BLaER1 treated with 17β-estradiol and CSF1 and Interleukin-3, amounts not matched to agents 10 nM and 100 nM (cell line): ENCODE measurements at regions not wholly inside any gene's neighbourhood (a gene's known extent, or its start where the extent isn't known, plus 50 kb on each side); places are given as distances from the start of the nearest gene placed in this dataset.

Experiments used
- H3K27ac ChIP-seq, 11 experiments: shearing (Covaris generic); formaldehyde crosslinking; 2 replicates each; pipeline ENCODE4 v1.8.1; 2022
- H3K27me3 ChIP-seq, 11 experiments: shearing (Covaris generic); formaldehyde crosslinking; 2 replicates each; pipeline ENCODE4 v1.8.1; 2022
- H3K36me3 ChIP-seq, 11 experiments: shearing (Covaris generic); formaldehyde crosslinking; 2 replicates each; pipeline ENCODE4 v1.8.1; 2022
- H3K4me1 ChIP-seq, 10 experiments: shearing (Covaris generic); formaldehyde crosslinking; 2 replicates each; pipeline ENCODE4 v1.8.1; 2022
- H3K4me2 ChIP-seq, 11 experiments: shearing (Covaris generic); formaldehyde crosslinking; 2 replicates each; pipeline ENCODE4 v1.8.1; 2022
- H3K4me3 ChIP-seq, 10 experiments: shearing (Covaris generic); formaldehyde crosslinking; 2 replicates each; pipeline ENCODE4 v1.8.1; 2022
- H3K9ac ChIP-seq, 11 experiments: shearing (Covaris generic); formaldehyde crosslinking; 2 replicates each; pipeline ENCODE4 v1.8.1; 2022
- H3K9me3 ChIP-seq, 11 experiments: shearing (Covaris generic); formaldehyde crosslinking; replicated peaks in 1 of 11; 2 replicates each; pipeline ENCODE4 v1.8.1; 2022
- H4K20me1 ChIP-seq, 11 experiments: shearing (Covaris generic); formaldehyde crosslinking; 2 replicates each; pipeline ENCODE4 v1.8.1; 2022
- Cebpa-rat ChIP-seq, 11 experiments: shearing (Covaris generic); IDR thresholded peaks; 2 replicates each; pipeline ENCODE4 v1.8.1; 2022

DNA sequence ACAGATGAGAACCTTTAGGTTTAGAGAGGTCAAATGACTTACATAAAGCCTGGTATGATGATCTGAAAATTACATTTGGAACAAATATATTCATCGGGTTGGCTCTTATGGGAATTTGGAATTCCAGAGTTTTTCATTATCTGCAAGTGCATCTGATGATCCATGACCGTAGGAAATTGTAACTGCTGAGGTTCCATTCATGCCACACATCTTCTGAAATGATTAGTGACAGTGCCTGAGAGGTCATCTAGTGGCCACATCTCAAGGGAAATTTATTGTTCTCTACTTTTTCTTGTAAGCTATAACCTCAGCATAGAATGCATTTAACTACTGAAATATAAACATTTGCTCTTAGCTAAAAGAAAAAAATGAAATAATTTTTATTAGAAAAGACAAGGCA, 105.8 kb upstream of the NWD2 start:
- no peak for TF ChIP-seq Cebpa-rat (IDR thresholded peaks at IDR 0.05)
- Histone ChIP-seq H4K20me1 (no peaks in the 10 kb centered on the region), H3K9me3 (peaks cover 0 to 25% (median 0%) of the 10 kb centered on the region in 11 experiments; a peak in 4 of 22 replicates), H3K27me3 (no peaks in the 10 kb centered on the region), H3K27ac (peak overlapping the region in 3 of 11 experiments; percentile 66 to 83 (median 67); a peak in 5 of 22 replicates), H3K4me3 (no peak overlapping the region), H3K4me2 (peak overlapping the region in 3 of 11 experiments; percentile 8 to 55 (median 51); a peak in 5 of 22 replicates), H3K4me1 (peaks cover 0 to 58% (median 0%) of the 10 kb centered on the region in 10 experiments; a peak in 5 of 20 replicates), H3K36me3 (no peaks in the 10 kb centered on the region), H3K9ac (peak overlapping the region in 1 of 11 experiments; percentile 64; a peak in 2 of 22 replicates)

DNA sequence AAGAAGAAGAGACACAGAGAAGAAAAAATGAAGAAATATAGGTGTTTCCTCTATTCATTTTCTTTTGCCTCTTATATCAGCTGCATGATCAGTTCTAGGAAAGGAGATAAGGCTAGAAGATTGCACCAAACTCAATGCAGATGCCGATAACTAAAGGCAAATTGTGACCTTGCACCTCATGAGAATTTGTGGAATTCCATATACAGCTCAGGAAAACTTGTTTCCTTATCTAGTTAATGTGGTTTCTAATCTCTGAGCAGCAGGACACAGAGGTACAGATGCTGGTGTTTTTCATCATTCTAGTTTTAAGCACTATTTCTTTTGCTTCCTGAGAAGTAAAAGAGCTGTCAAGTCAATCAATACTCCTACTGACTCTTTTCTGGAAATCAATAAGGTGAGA, 104.6 kb upstream of the NWD2 start:
- Histone ChIP-seq H3K4me3 (no peak overlapping the region), H3K4me2 (peak overlapping the region in 2 of 11 experiments; percentile 53 to 55; a peak in 4 of 22 replicates), H3K9me3 (peaks cover 0 to 30% (median 0%) of the 10 kb centered on the region in 11 experiments; a peak in 4 of 22 replicates), H3K9ac (no peak overlapping the region), H3K27me3 (no peaks in the 10 kb centered on the region), H3K4me1 (peaks cover 0 to 58% (median 0%) of the 10 kb centered on the region in 10 experiments; a peak in 5 of 20 replicates), H4K20me1 (no peaks in the 10 kb centered on the region), H3K27ac (peak overlapping the region in 3 of 11 experiments; percentile 20 to 83 (median 66); a peak in 4 of 22 replicates), H3K36me3 (no peaks in the 10 kb centered on the region)
- no peak for TF ChIP-seq Cebpa-rat (IDR thresholded peaks at IDR 0.05)

DNA sequence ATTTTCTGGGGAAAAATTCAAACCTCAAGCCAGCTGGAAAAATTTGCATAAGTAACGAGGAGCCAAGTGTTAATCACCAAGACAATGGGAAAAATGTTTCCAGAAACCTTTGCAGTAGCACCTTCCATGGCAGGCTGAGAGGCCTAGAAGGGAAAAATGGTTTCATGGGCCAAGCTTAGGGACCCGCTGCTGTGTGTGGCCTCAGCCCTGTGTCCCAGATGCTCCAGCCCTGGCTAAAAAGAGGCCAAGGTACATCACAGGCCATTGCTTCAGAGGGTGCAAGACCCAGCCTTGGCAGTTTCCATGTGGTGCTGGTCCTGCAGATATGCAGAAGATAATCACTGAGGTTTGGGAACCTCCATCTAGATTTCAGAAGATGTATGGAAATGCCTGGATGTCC, 98.3 kb upstream of the NWD2 start:
- H4K20me1 ChIP-seq = no peaks in the 10 kb centered on the region
- H3K27me3 ChIP-seq = no peaks in the 10 kb centered on the region
- H3K4me1 ChIP-seq = peaks cover 6 to 14% (median 9%) of the 10 kb centered on the region in 10 experiments; a peak in 15 of 20 replicates
- no peaks in the 10 kb centered on the region for H3K36me3 ChIP-seq
- no peak overlapping the region for H3K4me2 ChIP-seq
- TF ChIP-seq Cebpa-rat (IDR thresholded peaks at IDR 0.05) = no peak
- H3K27ac ChIP-seq = no peak overlapping the region
- H3K9ac ChIP-seq = no peak overlapping the region
- peaks cover 0 to 35% (median 8%) of the 10 kb centered on the region in 11 experiments; a peak in 12 of 22 replicates for H3K9me3 ChIP-seq
- no peak overlapping the region for H3K4me3 ChIP-seq

- Histone ChIP-seq H3K27me3 (no peaks in the 10 kb centered on the region), H4K20me1 (no peaks in the 10 kb centered on the region)
Observed at GRCh38 chr4:37157476-37158167, 86.9 kb upstream of the NWD2 start.

GRCh38 chr4:37160653-37161052, 83.9 kb upstream of the NWD2 start:
- Histone ChIP-seq H3K27ac (no peak overlapping the region), H3K4me3 (no peak overlapping the region), H3K36me3 (no peaks in the 10 kb centered on the region), H4K20me1 (no peaks in the 10 kb centered on the region), H3K4me2 (no peak overlapping the region), H3K4me1 (peaks cover 0 to 10% (median 0%) of the 10 kb centered on the region in 10 experiments; a peak in 2 of 20 replicates), H3K27me3 (no peaks in the 10 kb centered on the region), H3K9ac (no peak overlapping the region), H3K9me3 (no peaks in the 10 kb centered on the region)
- no peak for TF ChIP-seq Cebpa-rat (IDR thresholded peaks at IDR 0.05)

More at GRCh38 chr4:37157476-37158167, 86.9 kb upstream of the NWD2 start:
- Histone ChIP-seq H3K27ac (no peak overlapping the region), H3K4me1 (peaks cover 0 to 10% (median 0%) of the 10 kb centered on the region in 10 experiments; a peak in 2 of 20 replicates), H3K4me2 (0 out of 22 replicates have a peak overlapping the region, but pooled peaks of 2 of the 11 experiments have one; percentile 16 to 21), H3K9me3 (no peaks in the 10 kb centered on the region), H3K4me3 (no peak overlapping the region), H3K36me3 (no peaks in the 10 kb centered on the region), H3K9ac (no peak overlapping the region)
- TF ChIP-seq Cebpa-rat (IDR thresholded peaks at IDR 0.05) = no peak

GRCh38 chr4:37165844-37166243, 78.7 kb upstream of the NWD2 start:
- no peak overlapping the region for H3K27ac ChIP-seq
- H3K9ac ChIP-seq = no peak overlapping the region
- H3K36me3 ChIP-seq = no peaks in the 10 kb centered on the region
- no peaks in the 10 kb centered on the region for H3K4me1 ChIP-seq
- H4K20me1 ChIP-seq = no peaks in the 10 kb centered on the region
- no peak overlapping the region for H3K4me3 ChIP-seq
- no peaks in the 10 kb centered on the region for H3K9me3 ChIP-seq
- no peaks in the 10 kb centered on the region for H3K27me3 ChIP-seq
- no peak for TF ChIP-seq Cebpa-rat (IDR thresholded peaks at IDR 0.05)
- H3K4me2 ChIP-seq = no peak overlapping the region

- no peak overlapping the region for H3K4me2 ChIP-seq
- H3K27ac ChIP-seq = no peak overlapping the region
- no peaks in the 10 kb centered on the region for H3K36me3 ChIP-seq
- H3K4me3 ChIP-seq = no peak overlapping the region
- H3K27me3 ChIP-seq = no peaks in the 10 kb centered on the region
- no peak overlapping the region for H3K9ac ChIP-seq
- H3K9me3 ChIP-seq = no peaks in the 10 kb centered on the region
- H4K20me1 ChIP-seq = no peaks in the 10 kb centered on the region
- TF ChIP-seq Cebpa-rat (IDR thresholded peaks at IDR 0.05) = no peak
- H3K4me1 ChIP-seq = no peaks in the 10 kb centered on the region
Observed at GRCh38 chr4:37169956-37170355, 74.6 kb upstream of the NWD2 start.

DNA sequence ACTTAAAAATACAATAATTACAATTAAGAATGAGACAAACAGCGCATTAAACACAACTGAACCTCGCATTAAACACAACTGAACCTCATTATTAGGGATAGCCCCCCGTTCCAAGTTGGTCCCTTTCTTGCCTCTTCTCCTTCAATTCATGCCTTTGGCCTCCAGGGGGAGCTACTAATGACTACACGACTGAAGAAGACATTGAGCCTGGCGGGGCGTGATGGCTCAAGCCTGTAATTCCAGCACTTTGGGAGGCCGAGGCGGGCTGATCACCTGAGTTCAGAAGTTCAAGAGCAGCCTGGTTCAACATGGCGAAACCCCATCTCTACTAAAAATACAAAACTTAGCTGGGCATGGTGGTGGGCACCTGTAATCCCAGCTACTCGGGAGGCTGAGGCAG, 56.4 kb upstream of the NWD2 start:
- Histone ChIP-seq H3K36me3 (no peaks in the 10 kb centered on the region), H3K4me2 (no peak overlapping the region), H3K9me3 (peaks cover 4 to 13% (median 10%) of the 10 kb centered on the region in 11 experiments; a peak in 10 of 22 replicates), H3K9ac (no peak overlapping the region), H3K4me3 (no peak overlapping the region), H3K4me1 (no peaks in the 10 kb centered on the region), H3K27ac (no peak overlapping the region), H4K20me1 (no peaks in the 10 kb centered on the region), H3K27me3 (no peaks in the 10 kb centered on the region)
- no peak for TF ChIP-seq Cebpa-rat (IDR thresholded peaks at IDR 0.05)
